ENCODE measurements at regions not wholly inside any gene's neighbourhood (a gene's known extent, or its start where the extent isn't known, plus 50 kb on each side); places are given as distances from the start of the nearest gene placed in this dataset.
A peak's percentile ranks its signal among the peaks of the same experiment; 100 is the strongest.

DNA sequence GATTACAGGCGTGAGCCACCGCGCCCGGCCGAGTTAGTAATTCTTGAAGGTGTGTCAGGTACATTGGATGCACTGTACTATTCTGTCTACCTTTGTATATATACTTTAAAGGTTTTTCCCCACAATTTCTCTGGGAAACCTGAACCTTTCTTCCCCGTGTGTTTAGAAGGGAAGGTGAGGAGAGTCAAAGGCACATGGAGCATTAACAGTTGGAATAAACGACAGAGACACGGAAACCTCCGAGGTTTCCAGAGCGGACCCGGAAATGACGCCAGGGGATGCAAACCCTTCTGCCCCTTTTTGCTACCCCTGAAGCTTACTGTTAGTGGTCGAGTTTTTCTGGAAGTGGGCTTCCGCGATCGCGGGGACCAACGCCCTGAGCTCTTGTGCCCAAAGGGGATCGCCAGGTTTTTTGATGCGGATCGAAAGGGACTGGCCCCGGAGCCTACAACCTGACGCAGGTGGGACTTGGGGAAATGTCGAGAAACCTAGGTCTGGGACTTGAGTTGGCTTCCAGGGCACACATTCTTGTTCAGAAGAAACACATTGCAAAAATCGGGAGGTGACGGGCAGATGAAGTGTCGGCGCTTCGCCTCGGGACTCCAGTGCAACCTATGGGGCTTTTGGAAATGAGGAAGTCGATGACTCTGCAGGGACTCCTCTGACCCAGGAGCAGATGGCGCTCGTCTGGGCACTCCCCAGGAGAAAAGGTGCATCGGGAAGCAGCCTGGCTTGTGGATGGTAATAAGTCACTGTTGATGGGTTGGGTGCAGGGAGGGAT, 218.2 kb downstream of the OR2B2 start (continued):
- TF ChIP-seq, protein P1, sequence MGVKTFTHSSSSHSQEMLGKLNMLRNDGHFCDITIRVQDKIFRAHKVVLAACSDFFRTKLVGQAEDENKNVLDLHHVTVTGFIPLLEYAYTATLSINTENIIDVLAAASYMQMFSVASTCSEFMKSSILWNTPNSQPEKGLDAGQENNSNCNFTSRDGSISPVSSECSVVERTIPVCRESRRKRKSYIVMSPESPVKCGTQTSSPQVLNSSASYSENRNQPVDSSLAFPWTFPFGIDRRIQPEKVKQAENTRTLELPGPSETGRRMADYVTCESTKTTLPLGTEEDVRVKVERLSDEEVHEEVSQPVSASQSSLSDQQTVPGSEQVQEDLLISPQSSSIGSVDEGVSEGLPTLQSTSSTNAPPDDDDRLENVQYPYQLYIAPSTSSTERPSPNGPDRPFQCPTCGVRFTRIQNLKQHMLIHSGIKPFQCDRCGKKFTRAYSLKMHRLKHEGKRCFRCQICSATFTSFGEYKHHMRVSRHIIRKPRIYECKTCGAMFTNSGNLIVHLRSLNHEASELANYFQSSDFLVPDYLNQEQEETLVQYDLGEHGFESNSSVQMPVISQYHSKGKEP (CRISPR knock-in tag; IDR thresholded peaks at IDR 0.05): no peak
- TF ChIP-seq HIVEP1 (CRISPR knock-in tag; IDR thresholded peaks at IDR 0.05) (no peak), TBP (CRISPR knock-in tag; IDR thresholded peaks at IDR 0.05) (no peak), NFE2L1 (CRISPR knock-in tag; IDR thresholded peaks at IDR 0.05; ENCODE audit: borderline replicate concordance) (no peak), MXD4 (CRISPR knock-in tag; IDR thresholded peaks at IDR 0.05) (peak; percentile 73), CAMTA2 (CRISPR knock-in tag; IDR thresholded peaks at IDR 0.05; ENCODE audit: borderline replicate concordance) (no peak), ZNF781 (CRISPR knock-in tag; IDR thresholded peaks at IDR 0.05; ENCODE audit: borderline replicate concordance, not compliant biosample characterization) (peak; percentile 23), GABPA (IDR thresholded peaks at IDR 0.05; ENCODE audit: low read depth, low read length) (peak; percentile 71), GABPA (CRISPR knock-in tag; IDR thresholded peaks at IDR 0.05; ENCODE audit: low read depth) (peak; percentile 95), ZNF563 (CRISPR knock-in tag; IDR thresholded peaks at IDR 0.05) (no peak), ZNF205 (CRISPR knock-in tag; IDR thresholded peaks at IDR 0.05) (peak; percentile 97; the same call in 1 of the 2 replicates), JUN (CRISPR knock-in tag; IDR thresholded peaks at IDR 0.05) (no peak), CBX5 (CRISPR knock-in tag; IDR thresholded peaks at IDR 0.05; ENCODE audit: borderline replicate concordance) (no peak; the same call in 1 of the 2 replicates), ZNF549 (CRISPR knock-in tag; IDR thresholded peaks at IDR 0.05) (no peak), ZKSCAN1 (IDR thresholded peaks at IDR 0.05; ENCODE audit: low read length) (no peak), ZNF430 (CRISPR knock-in tag; IDR thresholded peaks at IDR 0.05) (peak; percentile 63; the same call in 1 of the 2 replicates), PTBP1 (IDR thresholded peaks at IDR 0.05; ENCODE audit: low read depth, low read length, poor library complexity, severe bottlenecking) (no peak)
- TF ChIP-seq, protein P2, sequence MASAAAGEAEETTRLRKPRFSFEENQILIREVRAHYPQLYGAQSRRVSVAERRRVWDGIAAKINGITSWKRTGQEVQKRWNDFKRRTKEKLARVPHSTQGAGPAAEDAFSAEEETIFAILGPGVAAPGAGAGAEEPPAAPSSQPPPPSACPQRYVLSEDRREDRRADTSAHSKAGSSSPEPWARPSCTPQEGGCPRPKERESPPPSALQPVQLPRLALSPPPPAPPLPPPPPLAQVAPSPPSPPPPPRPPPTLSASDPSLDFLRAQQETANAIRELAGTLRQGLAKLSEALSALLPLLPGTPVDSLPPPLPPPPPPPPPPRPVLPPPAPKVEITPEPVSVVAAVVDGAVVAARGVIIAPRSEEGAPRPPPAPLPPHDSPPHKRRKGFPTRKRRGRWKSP (CRISPR knock-in tag; IDR thresholded peaks at IDR 0.05): no peak
- TF ChIP-seq, protein P3, sequence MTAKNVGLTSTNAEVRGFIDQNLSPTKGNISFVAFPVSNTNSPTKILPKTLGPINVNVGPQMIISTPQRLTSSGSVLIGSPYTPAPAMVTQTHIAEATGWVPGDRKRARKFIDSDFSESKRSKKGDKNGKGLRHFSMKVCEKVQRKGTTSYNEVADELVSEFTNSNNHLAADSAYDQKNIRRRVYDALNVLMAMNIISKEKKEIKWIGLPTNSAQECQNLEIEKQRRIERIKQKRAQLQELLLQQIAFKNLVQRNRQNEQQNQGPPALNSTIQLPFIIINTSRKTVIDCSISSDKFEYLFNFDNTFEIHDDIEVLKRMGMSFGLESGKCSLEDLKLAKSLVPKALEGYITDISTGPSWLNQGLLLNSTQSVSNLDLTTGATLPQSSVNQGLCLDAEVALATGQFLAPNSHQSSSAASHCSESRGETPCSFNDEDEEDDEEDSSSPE (CRISPR knock-in tag; IDR thresholded peaks at IDR 0.05): no peak; the same call in 1 of the 2 replicates
- TF ChIP-seq, protein P4, sequence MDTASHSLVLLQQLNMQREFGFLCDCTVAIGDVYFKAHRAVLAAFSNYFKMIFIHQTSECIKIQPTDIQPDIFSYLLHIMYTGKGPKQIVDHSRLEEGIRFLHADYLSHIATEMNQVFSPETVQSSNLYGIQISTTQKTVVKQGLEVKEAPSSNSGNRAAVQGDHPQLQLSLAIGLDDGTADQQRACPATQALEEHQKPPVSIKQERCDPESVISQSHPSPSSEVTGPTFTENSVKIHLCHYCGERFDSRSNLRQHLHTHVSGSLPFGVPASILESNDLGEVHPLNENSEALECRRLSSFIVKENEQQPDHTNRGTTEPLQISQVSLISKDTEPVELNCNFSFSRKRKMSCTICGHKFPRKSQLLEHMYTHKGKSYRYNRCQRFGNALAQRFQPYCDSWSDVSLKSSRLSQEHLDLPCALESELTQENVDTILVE (CRISPR knock-in tag; IDR thresholded peaks at IDR 0.05): no peak
- TF ChIP-seq, protein P5, sequence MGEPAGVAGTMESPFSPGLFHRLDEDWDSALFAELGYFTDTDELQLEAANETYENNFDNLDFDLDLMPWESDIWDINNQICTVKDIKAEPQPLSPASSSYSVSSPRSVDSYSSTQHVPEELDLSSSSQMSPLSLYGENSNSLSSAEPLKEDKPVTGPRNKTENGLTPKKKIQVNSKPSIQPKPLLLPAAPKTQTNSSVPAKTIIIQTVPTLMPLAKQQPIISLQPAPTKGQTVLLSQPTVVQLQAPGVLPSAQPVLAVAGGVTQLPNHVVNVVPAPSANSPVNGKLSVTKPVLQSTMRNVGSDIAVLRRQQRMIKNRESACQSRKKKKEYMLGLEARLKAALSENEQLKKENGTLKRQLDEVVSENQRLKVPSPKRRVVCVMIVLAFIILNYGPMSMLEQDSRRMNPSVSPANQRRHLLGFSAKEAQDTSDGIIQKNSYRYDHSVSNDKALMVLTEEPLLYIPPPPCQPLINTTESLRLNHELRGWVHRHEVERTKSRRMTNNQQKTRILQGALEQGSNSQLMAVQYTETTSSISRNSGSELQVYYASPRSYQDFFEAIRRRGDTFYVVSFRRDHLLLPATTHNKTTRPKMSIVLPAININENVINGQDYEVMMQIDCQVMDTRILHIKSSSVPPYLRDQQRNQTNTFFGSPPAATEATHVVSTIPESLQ (CRISPR knock-in tag; conservative IDR thresholded peaks at IDR 0.05): no peak
- TF ChIP-seq, protein P6, sequence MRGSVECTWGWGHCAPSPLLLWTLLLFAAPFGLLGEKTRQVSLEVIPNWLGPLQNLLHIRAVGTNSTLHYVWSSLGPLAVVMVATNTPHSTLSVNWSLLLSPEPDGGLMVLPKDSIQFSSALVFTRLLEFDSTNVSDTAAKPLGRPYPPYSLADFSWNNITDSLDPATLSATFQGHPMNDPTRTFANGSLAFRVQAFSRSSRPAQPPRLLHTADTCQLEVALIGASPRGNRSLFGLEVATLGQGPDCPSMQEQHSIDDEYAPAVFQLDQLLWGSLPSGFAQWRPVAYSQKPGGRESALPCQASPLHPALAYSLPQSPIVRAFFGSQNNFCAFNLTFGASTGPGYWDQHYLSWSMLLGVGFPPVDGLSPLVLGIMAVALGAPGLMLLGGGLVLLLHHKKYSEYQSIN (CRISPR knock-in tag; IDR thresholded peaks at IDR 0.05; ENCODE audit: borderline replicate concordance): no peak

All from HepG2 (cell line).